Limb (tissue), 2 donors: ENCODE measurements at regions not wholly inside any gene's neighbourhood (a gene's known extent, or its start where the extent isn't known, plus 50 kb on each side); places are given as distances from the start of the nearest gene placed in this dataset.
"Not testable (repeated sequence)": the region's sequence is repeated elsewhere in the genome, so short reads cannot be mapped to it uniquely, and the experiment has no call there.

Source experiments
- DNase-seq, 2 donors: peaks; one replicate each; pipeline ENCODE4 v3.0.0-alpha.2; 2016; ENCODE audit errors: extremely low spot score in 2 of 2

- DNase-seq = no peak
These were observed 798.1 kb downstream of the GATA3 start for GRCh38 chr10:8852546-8852945.

GRCh38 chr10:8853048-8853447, 798.6 kb downstream of the GATA3 start:
- DNase-seq = no peak

- DNase-seq = not testable (repeated sequence)
These were observed 814.4 kb downstream of the GATA3 start for GRCh38 chr10:8868924-8869323.

- peak in 1 of 2 donors; percentile 18 for DNase-seq
These were observed 818.8 kb downstream of the GATA3 start for GRCh38 chr10:8873310-8873709.

GRCh38 chr10:8874268-8874667, 819.8 kb downstream of the GATA3 start:
- no peak for DNase-seq

GRCh38 chr10:8874972-8875371, 820.5 kb downstream of the GATA3 start:
- no peak for DNase-seq

- no peak for DNase-seq
These were observed 821.7 kb downstream of the GATA3 start for GRCh38 chr10:8876171-8876570.

- DNase-seq = no peak
These were observed 835.0 kb downstream of the GATA3 start for GRCh38 chr10:8889538-8889937.

GRCh38 chr10:8893102-8893501, 838.6 kb downstream of the GATA3 start:
- no peak for DNase-seq

- DNase-seq = no peak
These were observed 839.7 kb downstream of the GATA3 start for GRCh38 chr10:8894148-8894547.

- no peak for DNase-seq
These were observed 843.3 kb downstream of the GATA3 start for GRCh38 chr10:8897769-8898168.

GRCh38 chr10:8898745-8899330, 844.4 kb downstream of the GATA3 start:
- no peak for DNase-seq

- no peak for DNase-seq
These were observed 848.4 kb downstream of the GATA3 start for GRCh38 chr10:8902926-8903325.

GRCh38 chr10:8908013-8908412, 853.5 kb downstream of the GATA3 start:
- no peak for DNase-seq

- DNase-seq = no peak
These were observed 855.8 kb downstream of the GATA3 start for GRCh38 chr10:8910314-8910713.

- no peak for DNase-seq
These were observed 856.5 kb downstream of the GATA3 start for GRCh38 chr10:8911032-8911431.

- DNase-seq = no peak
These were observed 857.6 kb downstream of the GATA3 start for GRCh38 chr10:8912108-8912507.

- no peak for DNase-seq
These were observed 859.2 kb downstream of the GATA3 start for GRCh38 chr10:8913720-8914119.

GRCh38 chr10:8919280-8919679, 864.8 kb downstream of the GATA3 start:
- no peak for DNase-seq

GRCh38 chr10:8921568-8921967, 867.1 kb downstream of the GATA3 start:
- no peak for DNase-seq

GRCh38 chr10:8923096-8923495, 868.6 kb downstream of the GATA3 start:
- no peak for DNase-seq

- DNase-seq = no peak
These were observed 873.2 kb downstream of the GATA3 start for GRCh38 chr10:8927705-8928104.

GRCh38 chr10:8946451-8946850, 892.0 kb downstream of the GATA3 start:
- no peak for DNase-seq

- no peak for DNase-seq
These were observed 896.5 kb downstream of the GATA3 start for GRCh38 chr10:8950978-8951377.
